Central memory CD8-positive, alpha-beta T cell (primary cell): ENCODE measurements at regions not wholly inside any gene's neighbourhood (a gene's known extent, or its start where the extent isn't known, plus 50 kb on each side); places are given as distances from the start of the nearest gene placed in this dataset.
A peak's percentile ranks its signal among the peaks of the same experiment; 100 is the strongest.

ENCODE experiments used
- ATAC-seq: fragments of 150-1000 bp; cut with Tn5 transposase; replicated peaks from 2 replicates; pipeline ENCODE4 v1.10.0; 2022; ENCODE audit warnings: mild to moderate bottlenecking, moderate FRiP score, moderate number of reproducible peaks; ENCODE audit not compliant: poor library complexity, severe bottlenecking; ENCODE audit errors: extremely low read depth
- DNase-seq, 2 donors: peaks; one replicate each; pipeline ENCODE4 v3.0.0; 2021; ENCODE audit warnings: low spot score in 2 of 2
- H3K27ac Mint-ChIP-seq: one replicate; pipeline ENCODE4 v1.8.0; 2022; ENCODE audit warnings: low read depth, mild to moderate bottlenecking, moderate library complexity, mixed read lengths
- H3K27me3 Mint-ChIP-seq: one replicate; pipeline ENCODE4 v1.8.0; 2022; ENCODE audit warnings: mixed read lengths
- H3K36me3 Mint-ChIP-seq: one replicate; pipeline ENCODE4 v1.8.0; 2022; ENCODE audit warnings: mild to moderate bottlenecking, moderate library complexity, mixed read lengths; ENCODE audit not compliant: insufficient read depth
- H3K4me1 Mint-ChIP-seq: one replicate; pipeline ENCODE4 v1.8.0; 2022; ENCODE audit warnings: mixed read lengths
- H3K4me3 Mint-ChIP-seq: one replicate; pipeline ENCODE4 v1.8.0; 2022; ENCODE audit warnings: mild to moderate bottlenecking, moderate library complexity, mixed read lengths
- H3K9me3 Mint-ChIP-seq: one replicate; pipeline ENCODE4 v1.8.0; 2022; ENCODE audit warnings: mixed read lengths

GRCh38 chr15:101124731-101125451 lies 127.0 kb downstream of the CHSY1 start:
- H3K27ac Mint-ChIP-seq: no peak overlapping the region
- peak overlapping the region; percentile 34 for H3K4me3 Mint-ChIP-seq
- H3K27me3 Mint-ChIP-seq: no peaks in the 10 kb centered on the region
- ATAC-seq: no peak
- peaks cover 7% of the 10 kb centered on the region for H3K36me3 Mint-ChIP-seq
- no peaks in the 10 kb centered on the region for H3K9me3 Mint-ChIP-seq
- DNase-seq: no peak
- peaks cover 61% of the 10 kb centered on the region for H3K4me1 Mint-ChIP-seq

GRCh38 chr15:101123222-101123910 lies 128.5 kb downstream of the CHSY1 start:
- H3K27ac Mint-ChIP-seq: peak overlapping the region; percentile 70
- peaks cover 58% of the 10 kb centered on the region for H3K4me1 Mint-ChIP-seq
- no peak overlapping the region for H3K4me3 Mint-ChIP-seq
- no peaks in the 10 kb centered on the region for H3K27me3 Mint-ChIP-seq
- DNase-seq: no peak
- peaks cover 7% of the 10 kb centered on the region for H3K36me3 Mint-ChIP-seq
- no peak for ATAC-seq
- H3K9me3 Mint-ChIP-seq: no peaks in the 10 kb centered on the region

GRCh38 chr15:101122806-101123205 lies 129.0 kb downstream of the CHSY1 start:
- DNase-seq (no peak), ATAC-seq (no peak)
- no peak overlapping the region for H3K4me3 Mint-ChIP-seq
- H3K27ac Mint-ChIP-seq: no peak overlapping the region
- H3K27me3 Mint-ChIP-seq: no peaks in the 10 kb centered on the region
- H3K36me3 Mint-ChIP-seq: peaks cover 7% of the 10 kb centered on the region
- H3K4me1 Mint-ChIP-seq: peaks cover 52% of the 10 kb centered on the region
- no peaks in the 10 kb centered on the region for H3K9me3 Mint-ChIP-seq

- Mint-ChIP-seq H3K9me3 (no peaks in the 10 kb centered on the region), H3K36me3 (peaks cover 6% of the 10 kb centered on the region), H3K4me1 (peaks cover 47% of the 10 kb centered on the region), H3K4me3 (peak overlapping the region; percentile 4), H3K27ac (peak overlapping the region; percentile 85), H3K27me3 (no peaks in the 10 kb centered on the region)
- DNase-seq: no peak
- ATAC-seq: no peak
Measured at GRCh38 chr15:101122266-101122665, 129.6 kb downstream of the CHSY1 start.

GRCh38 chr15:101121511-101122090 lies 130.2 kb downstream of the CHSY1 start:
- Mint-ChIP-seq H3K36me3 (peaks cover 6% of the 10 kb centered on the region), H3K27ac (peak overlapping the region; percentile 85), H3K4me1 (peaks cover 40% of the 10 kb centered on the region), H3K9me3 (no peaks in the 10 kb centered on the region), H3K4me3 (peak overlapping the region; percentile 4), H3K27me3 (no peaks in the 10 kb centered on the region)
- ATAC-seq (no peak), DNase-seq (no peak)

- H3K4me3 Mint-ChIP-seq: no peak overlapping the region
- no peaks in the 10 kb centered on the region for H3K9me3 Mint-ChIP-seq
- H3K27ac Mint-ChIP-seq: no peak overlapping the region
- peaks cover 34% of the 10 kb centered on the region for H3K4me1 Mint-ChIP-seq
- no peak for ATAC-seq
- no peak for DNase-seq
- peaks cover 4% of the 10 kb centered on the region for H3K36me3 Mint-ChIP-seq
- H3K27me3 Mint-ChIP-seq: no peaks in the 10 kb centered on the region
Measured at GRCh38 chr15:101120987-101121386, 130.9 kb downstream of the CHSY1 start.

GRCh38 chr15:101120473-101120872 lies 131.4 kb downstream of the CHSY1 start:
- DNase-seq (no peak), ATAC-seq (no peak)
- Mint-ChIP-seq H3K4me3 (no peak overlapping the region), H3K27me3 (no peaks in the 10 kb centered on the region), H3K36me3 (peaks cover 3% of the 10 kb centered on the region), H3K4me1 (peaks cover 30% of the 10 kb centered on the region), H3K9me3 (no peaks in the 10 kb centered on the region), H3K27ac (no peak overlapping the region)
